ENCODE measurements at regions not wholly inside any gene's neighbourhood (a gene's known extent, or its start where the extent isn't known, plus 50 kb on each side); places are given as distances from the start of the nearest gene placed in this dataset.

DNA sequence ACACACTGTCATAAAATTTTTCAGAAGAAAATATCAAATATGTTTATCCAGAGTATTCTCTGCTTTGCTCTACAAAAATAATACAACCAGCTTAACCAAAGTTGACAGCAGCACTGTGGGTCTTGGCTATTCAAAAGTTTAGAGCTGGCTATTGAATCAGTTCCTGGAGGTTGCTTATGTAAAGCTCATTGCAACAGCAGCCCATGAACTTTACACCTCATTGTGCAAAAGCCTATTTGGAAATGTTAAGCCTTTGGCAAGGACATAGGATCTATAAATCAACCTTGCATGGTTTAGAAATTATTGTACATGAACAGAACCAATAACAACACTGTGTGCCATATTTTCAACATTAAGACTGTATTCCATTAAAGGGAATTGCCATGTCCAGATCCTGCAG lies 714.9 kb downstream of the ADGRL2 start:
- no peak overlapping the region for H3K27ac ChIP-seq (replicated peaks)
- no peaks in the 10 kb centered on the region for H3K36me3 ChIP-seq
- intact Hi-C loops (cut with micrococcal nuclease): no loop called here
- no peaks in the 10 kb centered on the region for H3K4me1 ChIP-seq
- TF ChIP-seq, protein P1, sequence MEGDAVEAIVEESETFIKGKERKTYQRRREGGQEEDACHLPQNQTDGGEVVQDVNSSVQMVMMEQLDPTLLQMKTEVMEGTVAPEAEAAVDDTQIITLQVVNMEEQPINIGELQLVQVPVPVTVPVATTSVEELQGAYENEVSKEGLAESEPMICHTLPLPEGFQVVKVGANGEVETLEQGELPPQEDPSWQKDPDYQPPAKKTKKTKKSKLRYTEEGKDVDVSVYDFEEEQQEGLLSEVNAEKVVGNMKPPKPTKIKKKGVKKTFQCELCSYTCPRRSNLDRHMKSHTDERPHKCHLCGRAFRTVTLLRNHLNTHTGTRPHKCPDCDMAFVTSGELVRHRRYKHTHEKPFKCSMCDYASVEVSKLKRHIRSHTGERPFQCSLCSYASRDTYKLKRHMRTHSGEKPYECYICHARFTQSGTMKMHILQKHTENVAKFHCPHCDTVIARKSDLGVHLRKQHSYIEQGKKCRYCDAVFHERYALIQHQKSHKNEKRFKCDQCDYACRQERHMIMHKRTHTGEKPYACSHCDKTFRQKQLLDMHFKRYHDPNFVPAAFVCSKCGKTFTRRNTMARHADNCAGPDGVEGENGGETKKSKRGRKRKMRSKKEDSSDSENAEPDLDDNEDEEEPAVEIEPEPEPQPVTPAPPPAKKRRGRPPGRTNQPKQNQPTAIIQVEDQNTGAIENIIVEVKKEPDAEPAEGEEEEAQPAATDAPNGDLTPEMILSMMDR (IDR thresholded peaks at IDR 0.05; ENCODE audit: borderline replicate concordance): no peak
- no peak for DNase-seq
- no peak overlapping the region for H3K4me3 ChIP-seq
- H3K9me3 ChIP-seq (replicated peaks): no peaks in the 10 kb centered on the region
- H3K27me3 ChIP-seq (ENCODE audit: low read depth): no peaks in the 10 kb centered on the region

DNA sequence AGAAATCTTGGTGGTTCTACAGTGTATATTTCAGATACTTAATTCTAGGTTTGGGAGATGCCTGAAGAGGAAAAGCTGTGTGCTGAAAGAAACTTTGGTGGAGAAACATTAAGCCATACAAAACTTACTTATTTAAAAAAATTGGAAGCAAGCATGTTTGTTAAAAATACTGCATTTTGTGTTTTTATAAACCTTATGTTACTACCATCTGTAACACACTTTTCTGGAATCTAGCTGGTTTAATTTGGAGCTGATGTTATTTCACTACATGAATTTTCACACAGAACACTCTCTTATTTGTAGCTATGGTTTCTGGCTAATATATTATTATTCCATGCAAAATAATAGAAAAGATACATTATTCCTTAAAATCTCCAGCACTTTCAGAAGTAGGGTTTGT lies 710.7 kb downstream of the ADGRL2 start:
- Histone ChIP-seq H3K4me1 (no peaks in the 10 kb centered on the region), H3K27ac (replicated peaks) (no peak overlapping the region), H3K9me3 (replicated peaks) (no peaks in the 10 kb centered on the region), H3K27me3 (ENCODE audit: low read depth) (no peaks in the 10 kb centered on the region), H3K4me3 (no peak overlapping the region), H3K36me3 (no peaks in the 10 kb centered on the region)
- DNase-seq: no peak
- TF ChIP-seq, protein P1 (IDR thresholded peaks at IDR 0.05; ENCODE audit: borderline replicate concordance): no peak
- intact Hi-C loops (cut with micrococcal nuclease): no loop called here

DNA sequence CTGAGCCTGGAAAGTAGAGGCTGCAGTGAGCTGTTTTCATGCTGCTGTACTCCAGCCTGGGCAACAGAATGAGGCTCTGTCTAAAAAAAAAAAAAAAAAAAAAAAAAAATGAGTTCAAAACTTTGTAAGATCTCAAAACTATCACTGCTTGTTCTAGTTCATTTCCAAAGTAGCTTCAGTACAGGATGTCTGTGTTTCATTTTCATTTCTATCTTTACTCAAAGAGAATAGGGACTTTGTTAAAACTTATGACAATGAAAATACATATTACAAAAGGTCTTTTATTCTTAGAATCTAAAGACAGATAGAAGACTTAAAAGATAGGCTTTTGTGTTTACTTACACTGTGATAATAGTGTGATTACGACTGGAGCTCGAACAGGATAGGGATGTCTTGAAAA lies 709.7 kb downstream of the ADGRL2 start:
- Histone ChIP-seq H3K27me3 (ENCODE audit: low read depth) (no peaks in the 10 kb centered on the region), H3K36me3 (no peaks in the 10 kb centered on the region), H3K9me3 (replicated peaks) (no peaks in the 10 kb centered on the region), H3K27ac (replicated peaks) (no peak overlapping the region), H3K4me3 (no peak overlapping the region), H3K4me1 (no peaks in the 10 kb centered on the region)
- intact Hi-C loops (cut with micrococcal nuclease): no loop called here
- DNase-seq: no peak
- TF ChIP-seq, protein P1 (IDR thresholded peaks at IDR 0.05; ENCODE audit: borderline replicate concordance): no peak

DNA sequence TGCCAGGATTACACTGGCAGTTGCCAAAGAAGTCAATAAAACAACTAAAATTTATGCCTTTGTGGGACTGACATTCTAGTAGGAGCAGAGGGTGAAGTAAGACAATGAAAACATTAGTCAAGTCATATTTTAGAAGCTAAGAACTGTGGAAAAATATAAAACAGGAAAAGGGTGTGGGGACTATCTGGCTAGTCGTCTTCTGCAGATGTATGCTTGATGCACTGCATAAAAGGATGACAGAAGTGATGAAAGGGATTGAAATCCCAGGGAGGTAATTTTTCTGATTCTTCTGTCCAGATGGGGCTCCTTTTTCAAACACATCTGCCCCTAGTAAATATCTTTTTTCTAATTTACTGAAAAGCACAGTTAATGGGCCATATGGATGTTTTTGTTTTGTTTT lies 706.3 kb downstream of the ADGRL2 start:
- Histone ChIP-seq H3K9me3 (replicated peaks) (no peaks in the 10 kb centered on the region), H3K36me3 (no peaks in the 10 kb centered on the region), H3K27me3 (ENCODE audit: low read depth) (no peaks in the 10 kb centered on the region), H3K27ac (replicated peaks) (no peak overlapping the region), H3K4me3 (no peak overlapping the region), H3K4me1 (no peaks in the 10 kb centered on the region)
- TF ChIP-seq, protein P1 (IDR thresholded peaks at IDR 0.05; ENCODE audit: borderline replicate concordance): no peak
- intact Hi-C loops (cut with micrococcal nuclease): no loop called here
- DNase-seq: no peak

DNA sequence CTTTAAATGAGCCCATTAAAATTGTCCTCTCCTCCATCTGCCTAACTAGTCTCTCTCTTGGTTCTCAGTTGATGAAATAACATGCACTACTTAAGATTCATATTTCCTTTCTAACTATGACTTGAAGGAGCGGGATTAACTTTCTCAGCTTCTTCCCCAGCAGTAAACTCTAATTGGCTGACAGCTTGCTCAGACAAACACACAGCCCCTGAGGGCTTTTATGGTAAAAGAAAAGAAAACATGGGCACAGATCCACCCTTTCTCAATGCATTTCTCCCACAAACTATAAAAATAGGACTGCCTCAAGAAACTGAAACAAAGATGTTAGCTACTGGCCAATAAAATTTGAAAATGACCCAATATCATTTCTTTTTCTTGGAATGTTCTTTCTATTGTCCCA lies 703.1 kb downstream of the ADGRL2 start:
- no peak for DNase-seq
- H3K36me3 ChIP-seq: no peaks in the 10 kb centered on the region
- no peak overlapping the region for H3K4me3 ChIP-seq
- H3K4me1 ChIP-seq: no peaks in the 10 kb centered on the region
- intact Hi-C loops (cut with micrococcal nuclease): no loop called here
- H3K9me3 ChIP-seq (replicated peaks): no peaks in the 10 kb centered on the region
- TF ChIP-seq, protein P1 (IDR thresholded peaks at IDR 0.05; ENCODE audit: borderline replicate concordance): no peak
- no peak overlapping the region for H3K27ac ChIP-seq (replicated peaks)
- no peaks in the 10 kb centered on the region for H3K27me3 ChIP-seq (ENCODE audit: low read depth)

DNA sequence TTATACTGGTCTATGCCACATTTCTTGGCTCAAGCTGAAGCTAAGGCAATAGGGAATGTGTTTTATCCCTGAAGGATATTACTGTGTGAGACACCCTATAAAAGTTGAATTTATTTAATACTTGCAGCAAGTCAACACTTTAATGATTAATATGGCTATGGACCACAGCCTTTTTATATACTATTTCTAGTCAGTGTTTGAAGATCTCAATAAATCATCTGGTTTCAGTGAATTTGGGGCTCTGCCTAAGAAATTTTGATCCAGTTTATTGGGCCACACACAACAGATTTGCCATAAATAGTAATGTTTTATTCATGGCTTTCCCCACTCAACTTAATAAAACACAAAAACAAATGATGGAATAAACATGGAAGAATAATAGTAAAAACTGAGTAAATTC lies 698.3 kb downstream of the ADGRL2 start:
- H3K9me3 ChIP-seq (replicated peaks): peaks cover 32% of the 10 kb centered on the region
- no peak for DNase-seq
- H3K27me3 ChIP-seq (ENCODE audit: low read depth): no peaks in the 10 kb centered on the region
- no peak overlapping the region for H3K27ac ChIP-seq (replicated peaks)
- H3K4me1 ChIP-seq: no peaks in the 10 kb centered on the region
- H3K36me3 ChIP-seq: no peaks in the 10 kb centered on the region
- no peak overlapping the region for H3K4me3 ChIP-seq
- TF ChIP-seq, protein P1 (IDR thresholded peaks at IDR 0.05; ENCODE audit: borderline replicate concordance): no peak
- intact Hi-C loops (cut with micrococcal nuclease): no loop called here

All from left ventricle myocardium inferior (tissue), 1 donor.